HG03103 (cell line): ENCODE measurements at regions not wholly inside any gene's neighbourhood (a gene's known extent, or its start where the extent isn't known, plus 50 kb on each side); places are given as distances from the start of the nearest gene placed in this dataset.

Experiments
- ATAC-seq: cut with Tn5 transposase; IDR thresholded peaks from one replicate; pipeline ENCODE4 v1.9.1; 2021; ENCODE audit warnings: low read depth; ENCODE audit not compliant: unreplicated experiment

DNA sequence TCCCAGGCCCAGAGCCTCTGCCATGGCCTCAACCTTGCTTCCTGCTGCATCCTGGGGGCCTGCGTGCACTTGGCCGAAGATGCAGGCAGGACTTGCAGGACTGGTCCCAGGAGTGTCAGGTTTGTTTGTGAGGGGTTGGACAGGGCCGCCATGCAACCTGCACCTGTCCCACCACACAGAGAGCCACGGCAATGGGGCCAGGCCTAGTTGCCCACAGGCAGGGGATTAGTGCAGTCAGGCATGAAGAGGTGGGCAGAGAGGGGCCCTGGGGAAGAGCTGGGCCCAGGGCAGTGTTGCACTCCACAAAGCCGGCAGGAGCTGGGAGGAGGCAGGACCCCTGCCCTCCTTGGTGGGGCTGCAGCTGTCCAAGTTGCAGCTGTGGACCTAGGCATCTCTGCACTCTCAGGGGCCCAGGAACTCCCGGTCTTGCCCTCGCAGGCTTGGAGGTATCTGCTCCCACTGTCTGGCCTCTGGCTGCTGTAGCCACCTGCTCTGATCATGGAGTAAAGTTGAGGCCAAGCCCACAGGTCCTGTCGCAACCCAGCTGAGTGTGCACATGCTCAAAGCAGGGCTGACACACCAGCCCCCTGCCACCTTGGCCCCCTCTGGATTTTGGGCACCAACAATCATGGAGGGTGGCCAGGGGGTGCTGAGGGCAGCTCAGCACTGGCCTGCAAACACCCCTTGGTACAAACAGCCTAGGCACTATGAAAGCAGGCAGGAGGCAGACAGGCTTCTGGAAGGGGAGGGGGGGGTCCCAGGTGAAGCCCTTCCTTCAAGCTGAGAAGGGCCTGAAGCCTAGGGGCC, 190.4 kb upstream of the PCDH10 start:
- no peak for ATAC-seq

DNA sequence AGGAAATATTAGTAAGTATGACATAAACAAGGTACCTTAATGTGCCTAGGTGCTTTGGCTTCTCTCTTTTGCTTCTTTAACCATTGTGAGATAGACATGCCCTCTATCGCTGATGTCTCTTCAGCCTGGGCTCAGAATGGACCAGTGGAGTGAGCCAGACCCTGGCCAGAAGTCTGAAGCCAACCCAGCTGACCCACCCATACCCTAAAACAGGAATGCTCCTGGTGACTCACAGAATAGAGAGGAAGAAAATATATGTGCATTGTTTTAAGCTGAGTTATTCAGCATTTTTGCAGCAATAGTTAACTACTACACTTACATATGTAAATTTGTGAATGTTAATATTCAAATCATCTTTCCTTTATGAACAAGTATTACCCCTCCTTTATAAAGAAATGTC, 167.5 kb upstream of the PCDH10 start:
- no peak for ATAC-seq

DNA sequence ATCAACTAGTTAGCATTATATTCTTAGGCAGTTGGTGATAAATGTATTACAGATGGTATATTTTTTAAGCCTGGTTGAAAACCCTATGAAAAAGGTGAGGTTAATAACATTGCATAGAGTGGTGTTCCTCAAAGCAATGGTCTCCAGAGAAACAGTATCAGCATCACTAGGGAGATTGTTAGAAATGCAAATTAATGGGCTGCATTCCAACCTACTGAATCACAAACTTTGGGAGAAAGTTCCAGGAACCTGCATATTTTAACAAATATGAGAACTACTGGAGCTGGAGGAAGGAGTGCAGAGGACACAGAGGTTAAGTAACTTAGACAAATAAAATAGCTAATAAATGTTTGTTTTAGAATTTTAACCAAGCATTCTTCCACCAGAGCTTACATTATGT, 166.9 kb upstream of the PCDH10 start:
- ATAC-seq = no peak

DNA sequence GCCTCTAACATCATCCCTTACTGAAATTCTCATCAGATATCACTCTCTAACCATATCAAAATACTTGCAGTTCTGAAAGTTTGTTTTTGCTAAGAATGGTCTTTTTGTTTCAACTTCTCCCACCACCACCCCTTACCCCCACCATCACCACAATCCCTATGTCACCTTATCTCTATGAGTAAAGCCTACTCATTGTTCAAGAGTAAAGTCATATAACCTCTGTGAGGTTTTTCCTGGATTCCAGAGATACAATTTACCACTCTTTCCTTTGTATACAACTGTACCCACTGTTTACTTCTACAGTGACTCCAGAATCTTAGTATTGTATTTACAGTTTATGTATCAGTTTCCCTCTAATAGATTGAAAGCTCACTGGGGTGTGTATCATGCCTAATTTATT, 158.0 kb upstream of the PCDH10 start:
- no peak for ATAC-seq

DNA sequence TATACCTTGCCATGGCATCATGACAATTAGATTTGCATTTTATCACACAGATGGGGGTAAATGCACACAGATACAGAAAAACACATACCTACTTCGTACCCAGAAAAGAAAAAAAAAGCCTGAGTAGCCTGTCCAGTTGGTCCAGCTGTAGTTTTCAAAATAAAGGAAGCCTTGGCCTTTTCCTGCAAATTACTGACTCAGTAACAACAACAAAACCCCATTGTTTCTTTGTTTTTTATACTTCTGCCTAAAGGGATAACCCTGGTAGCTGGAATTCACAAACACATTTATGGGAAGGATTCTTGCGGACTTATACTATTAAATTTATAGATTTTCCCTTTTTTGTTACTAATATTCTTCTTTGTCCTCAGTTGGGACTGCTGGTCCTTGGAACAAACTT, 156.4 kb upstream of the PCDH10 start:
- ATAC-seq = no peak

DNA sequence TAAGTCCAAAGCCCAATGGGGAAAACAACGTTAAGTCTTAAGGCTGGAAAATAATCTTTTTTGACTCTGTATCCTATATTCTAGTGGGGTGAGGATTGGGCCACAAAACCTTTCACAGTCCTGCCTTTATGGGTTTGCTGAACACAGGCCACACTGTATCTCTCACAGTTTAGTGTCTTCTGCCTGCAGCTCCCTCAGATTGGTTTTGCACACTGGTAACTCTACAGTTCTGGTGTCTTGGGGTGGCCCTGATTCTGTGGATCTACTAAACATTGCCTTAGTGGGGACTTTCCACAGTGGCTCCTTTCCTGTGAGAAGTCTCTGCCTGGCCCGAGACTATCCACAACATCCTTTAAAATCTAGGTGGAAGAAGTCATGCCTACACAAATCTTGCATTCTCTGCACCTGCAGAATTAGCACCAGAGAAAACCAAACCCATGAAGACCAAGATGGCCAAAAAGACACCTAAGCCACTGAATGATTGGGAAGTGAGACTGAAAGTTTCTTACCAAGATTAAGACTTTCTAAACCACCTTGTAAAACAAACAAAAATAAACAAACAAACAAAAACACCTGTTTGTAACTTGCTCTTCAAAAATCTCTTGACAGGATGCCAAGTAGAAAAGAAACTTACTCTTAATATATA, 150.4 kb upstream of the PCDH10 start:
- ATAC-seq = no peak

DNA sequence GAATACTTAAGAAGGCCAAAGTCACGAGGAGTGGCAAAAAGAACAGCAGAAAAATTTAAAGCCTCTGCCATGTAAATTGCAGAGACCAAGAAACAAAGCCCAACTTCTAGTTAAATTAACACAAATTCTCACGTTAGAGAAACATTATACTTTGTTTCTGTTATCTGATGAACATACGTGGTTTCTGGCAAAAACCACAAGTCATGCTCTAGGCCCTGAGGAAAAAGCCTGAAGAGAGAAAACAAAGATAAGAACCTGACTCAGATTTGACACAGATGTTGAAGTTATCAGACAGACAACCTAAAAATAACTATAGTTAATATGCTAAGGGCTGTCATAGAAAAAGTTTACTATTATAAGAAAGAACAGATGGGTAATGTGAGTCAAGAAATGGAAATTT, 149.1 kb upstream of the PCDH10 start:
- ATAC-seq = no peak

DNA sequence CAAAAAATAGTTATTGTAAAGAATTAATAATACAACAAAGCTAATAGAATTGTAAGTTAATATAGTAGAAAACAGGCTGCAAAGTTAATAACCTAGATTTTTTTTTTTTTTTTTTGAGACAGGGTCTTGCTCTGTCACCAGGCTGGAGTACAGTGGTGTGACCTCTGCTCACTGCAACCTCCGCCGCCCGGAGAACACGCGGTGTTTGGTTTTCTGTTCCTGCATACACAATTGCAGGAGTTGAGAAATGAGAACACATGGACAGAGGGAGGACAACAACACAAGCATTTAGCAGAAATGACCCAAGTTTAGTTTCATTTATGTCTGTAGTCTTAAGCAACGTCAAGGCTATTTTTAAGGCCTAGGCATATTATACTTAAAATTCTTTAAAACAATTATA, 145.9 kb upstream of the PCDH10 start:
- no peak for ATAC-seq

DNA sequence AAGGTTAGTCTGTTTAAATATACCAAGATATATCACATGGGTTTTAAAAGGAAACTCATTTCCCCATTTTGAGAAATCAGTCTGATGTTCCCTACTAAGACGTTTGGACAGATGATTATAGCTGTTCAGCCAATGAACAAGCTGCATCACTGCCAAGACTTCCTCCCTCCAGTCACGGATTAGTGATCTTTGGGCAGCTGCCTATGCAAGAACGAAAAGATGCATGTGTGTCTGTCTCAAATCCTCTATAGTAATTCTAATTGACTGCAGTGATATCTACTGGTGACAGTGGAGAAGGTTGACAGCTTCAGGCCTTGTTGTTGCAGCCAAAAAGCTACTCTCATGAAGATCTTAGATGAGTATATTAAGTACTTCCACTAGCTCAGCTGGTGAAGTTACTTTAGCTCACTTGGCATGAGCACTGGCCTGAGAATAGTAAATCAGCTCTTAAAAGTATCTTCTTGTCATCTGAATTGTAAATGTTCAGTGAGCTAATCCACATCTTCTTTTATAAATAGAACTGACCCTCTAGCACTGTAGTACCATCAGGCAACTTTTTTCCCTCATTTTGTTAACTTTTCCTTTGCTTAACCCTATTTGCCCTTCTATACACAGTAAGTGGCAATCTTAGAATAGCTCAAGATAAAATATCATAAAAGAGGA, 134.5 kb upstream of the PCDH10 start:
- no peak for ATAC-seq

DNA sequence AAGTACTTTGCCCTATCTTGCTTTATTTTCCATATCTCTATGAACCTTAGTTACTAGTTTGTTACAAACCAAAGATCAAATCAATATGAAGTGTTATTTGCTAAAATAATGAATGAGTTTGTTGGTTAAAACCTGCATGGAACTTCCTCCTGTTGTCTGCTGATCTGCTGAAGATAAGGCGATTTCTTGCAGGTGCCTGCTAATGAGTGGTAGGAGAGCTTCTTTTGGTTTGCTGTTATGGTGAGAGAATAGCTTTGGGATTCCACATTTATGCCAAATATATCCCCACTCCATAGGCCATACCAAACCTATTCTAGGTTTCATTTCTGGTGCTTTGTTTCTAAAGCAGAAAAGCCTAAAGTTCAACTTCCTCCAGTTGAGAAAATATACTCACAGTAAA, 103.8 kb upstream of the PCDH10 start:
- no peak for ATAC-seq

DNA sequence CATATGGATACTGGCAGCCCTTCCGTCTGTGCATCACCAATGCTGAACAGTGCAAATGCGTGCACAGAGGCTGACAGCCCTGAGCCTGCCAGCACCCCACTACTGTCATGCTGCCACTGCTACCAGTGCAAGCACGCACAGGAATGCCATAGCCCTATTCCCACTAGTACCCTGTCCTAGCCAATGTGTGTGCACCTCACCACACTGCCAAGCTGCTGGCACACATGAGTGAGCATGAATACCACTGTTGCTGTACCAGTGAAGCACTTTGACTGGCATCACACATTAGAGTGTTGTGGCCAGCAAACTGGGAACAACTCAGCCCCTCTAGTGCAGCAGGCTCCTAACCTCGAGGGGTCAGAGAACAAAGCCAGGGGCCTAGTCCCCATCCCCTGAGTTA, 102.9 kb upstream of the PCDH10 start:
- ATAC-seq = no peak

DNA sequence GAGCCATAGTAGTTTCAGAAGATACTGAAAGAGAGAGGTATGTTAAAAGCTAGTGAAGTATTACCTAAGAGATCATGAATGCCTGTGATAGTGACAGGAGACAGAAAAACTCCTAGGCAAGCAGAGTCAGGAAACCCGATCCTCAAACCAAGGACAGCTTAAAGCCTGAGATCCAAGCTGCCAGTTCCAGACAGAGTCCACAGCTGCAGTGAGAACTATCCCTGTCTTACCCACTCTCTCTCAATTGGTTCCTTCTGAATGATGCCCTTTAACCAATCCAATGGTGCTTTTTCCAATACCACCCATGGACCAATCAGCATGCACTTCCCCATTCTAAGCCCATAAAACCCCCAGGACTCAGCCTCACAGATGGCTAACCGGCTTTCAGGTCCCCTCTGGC, 90.4 kb upstream of the PCDH10 start:
- no peak for ATAC-seq

DNA sequence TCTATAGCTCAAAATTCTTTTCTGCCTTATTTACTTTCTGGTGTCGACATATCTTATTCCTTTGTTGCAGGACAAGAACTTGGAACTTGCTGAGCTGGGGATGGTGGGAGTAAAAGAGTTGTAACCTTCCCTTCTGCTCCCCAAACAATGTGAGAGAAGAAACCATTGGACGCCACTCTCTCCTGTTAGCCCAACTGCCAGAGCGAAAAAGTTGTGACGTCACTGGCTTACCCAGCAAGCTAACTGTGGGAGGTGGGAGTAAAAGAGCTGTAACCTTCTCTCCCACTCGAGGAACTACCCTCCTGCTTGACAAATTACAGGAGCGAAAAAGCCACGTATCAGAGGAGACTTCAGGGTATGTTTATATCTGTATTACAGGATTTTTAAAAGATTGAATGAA, 90.0 kb upstream of the PCDH10 start:
- ATAC-seq = no peak

DNA sequence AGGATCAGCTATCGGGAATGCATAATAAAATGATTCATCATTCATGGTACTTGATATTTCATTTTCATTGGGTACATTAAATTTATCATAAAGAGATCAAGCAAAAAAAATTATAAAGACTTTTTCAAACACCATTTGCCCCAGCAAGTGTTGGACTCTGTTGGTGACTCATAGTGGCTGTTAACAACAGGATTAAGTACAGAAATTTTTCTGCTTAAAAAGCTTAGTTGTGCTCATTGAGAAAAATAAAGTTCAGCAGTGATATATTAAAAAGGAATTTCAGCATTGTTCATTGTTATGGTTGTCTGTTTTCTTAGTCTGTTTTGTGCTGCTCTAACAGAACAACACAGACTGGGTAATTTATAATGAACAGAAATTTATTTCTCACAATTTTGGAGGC, 86.2 kb upstream of the PCDH10 start:
- ATAC-seq = no peak

DNA sequence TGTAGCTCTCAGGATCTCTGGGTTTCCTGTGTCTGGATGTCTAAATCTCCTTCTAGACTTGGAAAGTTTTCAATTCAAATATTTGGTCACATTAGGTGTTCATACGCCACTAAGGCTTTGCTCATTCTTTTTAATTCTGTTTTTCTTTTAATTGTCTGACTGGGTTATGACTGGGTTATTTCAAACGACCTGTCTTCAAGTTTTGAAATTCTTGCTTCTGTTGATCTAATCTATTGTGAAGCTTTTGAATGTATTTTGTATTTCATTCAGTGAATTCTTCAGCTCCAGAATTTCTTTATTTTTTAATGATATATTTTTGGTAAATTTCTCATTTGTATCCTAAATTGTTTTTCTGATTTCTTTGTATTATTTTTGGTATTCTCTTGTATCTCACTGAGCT, 81.0 kb upstream of the PCDH10 start:
- ATAC-seq = no peak

DNA sequence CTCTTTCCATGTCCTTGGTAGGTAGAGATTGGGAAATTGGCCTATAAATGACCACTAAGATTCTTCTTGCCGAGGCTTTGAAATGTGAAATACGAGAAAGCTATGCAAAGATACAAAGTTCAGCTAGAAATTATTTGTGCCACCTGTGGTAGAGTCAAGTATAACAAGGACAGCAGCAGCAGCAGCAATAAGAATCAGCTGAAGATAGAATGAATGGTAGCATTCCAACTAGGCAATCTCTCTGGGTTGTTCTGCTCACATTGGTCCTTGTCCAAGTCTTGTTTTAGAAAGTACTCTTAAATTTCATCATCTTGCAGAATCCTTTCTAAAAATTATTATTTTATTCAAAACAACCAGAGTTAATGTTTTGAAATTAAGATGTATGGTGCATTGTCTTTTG, 67.8 kb upstream of the PCDH10 start:
- no peak for ATAC-seq

DNA sequence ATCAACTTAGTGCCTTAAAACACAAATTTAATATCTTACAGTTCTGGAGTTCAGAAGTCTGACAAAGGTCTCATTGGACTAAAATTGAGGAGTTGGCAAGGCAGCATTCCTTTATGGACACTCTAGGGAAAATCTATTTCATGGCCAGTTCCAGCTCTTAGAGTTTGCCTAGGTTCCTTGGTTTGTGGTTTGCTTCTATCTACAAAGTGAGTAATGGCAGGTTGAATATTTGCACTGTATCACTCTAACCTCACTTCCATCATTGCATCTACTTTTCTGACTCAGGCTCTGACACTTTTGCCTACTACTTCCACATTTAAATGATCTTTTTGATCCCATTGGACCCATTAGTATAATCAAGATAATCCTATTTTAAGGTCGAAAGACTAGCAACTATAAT, 64.7 kb upstream of the PCDH10 start:
- ATAC-seq = no peak

DNA sequence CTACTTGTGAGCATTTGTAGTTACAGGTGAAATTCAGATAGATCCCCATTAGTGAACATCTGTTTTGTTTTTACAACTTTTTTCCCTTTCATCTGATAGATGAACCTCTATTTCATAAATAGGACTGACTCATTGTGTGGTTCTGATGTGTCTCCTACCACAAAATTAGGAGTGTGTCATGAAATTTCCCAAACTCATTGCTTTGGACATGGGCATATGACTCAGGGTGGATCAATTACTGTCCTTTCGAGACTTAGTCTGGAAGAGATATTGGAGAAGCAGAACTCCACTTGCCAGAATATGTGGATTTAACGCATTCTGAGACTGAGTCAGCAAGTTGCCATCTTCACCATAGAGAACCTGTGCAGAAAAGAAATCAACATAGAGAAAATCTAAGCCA, 53.5 kb upstream of the PCDH10 start:
- no peak for ATAC-seq

DNA sequence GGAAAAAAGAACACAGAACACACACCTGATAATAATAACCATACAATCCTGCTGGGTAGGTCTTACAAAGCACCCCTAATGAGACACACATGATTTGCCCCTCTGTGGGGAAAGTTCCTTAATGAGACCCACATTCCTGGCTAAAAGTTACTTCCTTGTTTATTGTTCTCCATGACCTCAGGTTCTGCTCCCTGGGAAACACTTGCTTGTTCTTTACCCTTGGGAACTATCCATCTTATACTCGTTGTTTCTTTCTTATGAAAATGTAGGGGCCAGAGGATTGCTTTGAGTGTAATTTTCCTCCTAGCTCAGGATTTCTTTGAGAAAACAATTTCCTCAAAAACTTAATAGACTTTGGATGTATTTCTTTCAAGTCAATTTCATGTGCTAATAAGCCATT, 52.1 kb upstream of the PCDH10 start:
- no peak for ATAC-seq
